Esophagus muscularis mucosa (tissue), 3 donors: ENCODE measurements at regions not wholly inside any gene's neighbourhood (a gene's known extent, or its start where the extent isn't known, plus 50 kb on each side); places are given as distances from the start of the nearest gene placed in this dataset.

Experiments used
- CTCF ChIP-seq, 3 experiments: fragments of 200-600 bp in 2 of 3; fragments of 450-650 bp in 1 of 3; sonication (generic) in 2 of 3; IDR thresholded peaks; one replicate each; pipeline ENCODE4 v1.5.1; 2017 to 2019; ENCODE audit warnings: antibody characterized with exemption in 3 of 3, mild to moderate bottlenecking in 2 of 3, moderate library complexity in 1 of 3
- POLR2A ChIP-seq: fragments of 450-650 bp; IDR thresholded peaks from one replicate; pipeline ENCODE4 v1.6.1; 2017; ENCODE audit warnings: antibody characterized with exemption, moderate library complexity, mild to moderate bottlenecking, low read depth

- TF ChIP-seq POLR2A (no peak), CTCF (IDR thresholded peaks at IDR 0.05) (no peak)
These were observed 184.9 kb downstream of the GLI2 start for GRCh38 chr2:120920454-120921148.
